HepG2 (cell line): ENCODE measurements at regions not wholly inside any gene's neighbourhood (a gene's known extent, or its start where the extent isn't known, plus 50 kb on each side); places are given as distances from the start of the nearest gene placed in this dataset.
A peak's percentile ranks its signal among the peaks of the same experiment; 100 is the strongest.

Experiments used
- ARHGAP35 ChIP-seq: sonication (generic); formaldehyde crosslinking; IDR thresholded peaks from 2 replicates; pipeline ENCODE4 v1.9.0; 2022; ENCODE audit warnings: mild to moderate bottlenecking, inconsistent platforms, moderate library complexity, missing genetic modification reagents, borderline replicate concordance
- EED ChIP-seq: sonication (generic); formaldehyde crosslinking; IDR thresholded peaks from 2 replicates; pipeline ENCODE4 v1.5.0; 2020; ENCODE audit warnings: mild to moderate bottlenecking, missing genetic modification reagents
- ELF1 ChIP-seq: sonication (generic); formaldehyde crosslinking; IDR thresholded peaks from 2 replicates; pipeline ENCODE4 v1.4.0; 2020; ENCODE audit warnings: missing genetic modification reagents
- ELF4 ChIP-seq: sonication (generic); formaldehyde crosslinking; IDR thresholded peaks from 2 replicates; pipeline ENCODE4 v1.5.0; 2020; ENCODE audit warnings: missing genetic modification reagents, mild to moderate bottlenecking, moderate library complexity, borderline replicate concordance
- KLF6 ChIP-seq: IDR thresholded peaks from 2 replicates; pipeline ENCODE4 v1.8.0; 2016; ENCODE audit warnings: missing biosample characterization, missing genetic modification reagents
- NCOA1 ChIP-seq: sonication (generic); formaldehyde crosslinking; IDR thresholded peaks from 2 replicates; pipeline ENCODE4 v1.9.0; 2021; ENCODE audit warnings: missing genetic modification reagents
- PAX8 ChIP-seq: sonication (generic); formaldehyde crosslinking; IDR thresholded peaks from 2 replicates; pipeline ENCODE4 v1.8.0; 2022; ENCODE audit warnings: mild to moderate bottlenecking, missing genetic modification reagents, borderline replicate concordance
- PRMT3 ChIP-seq: sonication (generic); formaldehyde crosslinking; IDR thresholded peaks from 2 replicates; pipeline ENCODE4 v1.8.1; 2022; ENCODE audit warnings: low read depth, mild to moderate bottlenecking, moderate library complexity, missing genetic modification reagents, borderline replicate concordance
- SMAD9 ChIP-seq: sonication (generic); formaldehyde crosslinking; IDR thresholded peaks from 2 replicates; pipeline ENCODE4 v1.5.1; 2020; ENCODE audit warnings: mild to moderate bottlenecking, missing genetic modification reagents
- ZNF121 ChIP-seq: sonication (generic); formaldehyde crosslinking; IDR thresholded peaks from 2 replicates; pipeline ENCODE4 v1.5.0; 2020; ENCODE audit warnings: mild to moderate bottlenecking, missing genetic modification reagents
- ZNF124 ChIP-seq: sonication (generic); formaldehyde crosslinking; IDR thresholded peaks from 2 replicates; pipeline ENCODE4 v1.4.0; 2020; ENCODE audit warnings: missing genetic modification reagents
- ZNF317 ChIP-seq: sonication (generic); formaldehyde crosslinking; IDR thresholded peaks from 2 replicates; pipeline ENCODE4 v1.5.0; 2020; ENCODE audit warnings: mild to moderate bottlenecking, missing genetic modification reagents
- ZNF558 ChIP-seq: sonication (generic); formaldehyde crosslinking; IDR thresholded peaks from 2 replicates; pipeline ENCODE4 v1.9.0; 2022; ENCODE audit warnings: mild to moderate bottlenecking, missing genetic modification reagents, borderline replicate concordance
- ZNF572 ChIP-seq: sonication (generic); formaldehyde crosslinking; IDR thresholded peaks from 2 replicates; pipeline ENCODE4 v1.5.1; 2020; ENCODE audit warnings: mild to moderate bottlenecking, missing genetic modification reagents
- ZNF724P ChIP-seq: sonication (generic); formaldehyde crosslinking; IDR thresholded peaks from 2 replicates; pipeline ENCODE4 v1.8.0; 2022; ENCODE audit warnings: missing genetic modification reagents, borderline replicate concordance
- TF ChIP-seq, protein P1 (sequence below): IDR thresholded peaks from 2 replicates; pipeline ENCODE4 v1.6.1; 2016; ENCODE audit warnings: low read depth, missing genetic modification reagents, missing compliant biosample characterization
- TF ChIP-seq, protein P2 (sequence below), 2 experiments: IDR thresholded peaks; 2 replicates each; pipeline ENCODE4 v1.6.1; 2011 to 2012; ENCODE audit warnings: low read length in 2 of 2, borderline replicate concordance in 1 of 2, low read depth in 1 of 2, mild to moderate bottlenecking in 1 of 2, moderate library complexity in 1 of 2
- TF ChIP-seq, protein P3 (sequence below): sonication (generic); formaldehyde crosslinking; IDR thresholded peaks from 2 replicates; pipeline ENCODE4 v1.9.0; 2021; ENCODE audit warnings: missing genetic modification reagents, borderline replicate concordance
- TF ChIP-seq, protein P4 (sequence below): sonication (generic); formaldehyde crosslinking; IDR thresholded peaks from 2 replicates; pipeline ENCODE4 v1.8.1; 2023; ENCODE audit warnings: missing genetic modification reagents, mild to moderate bottlenecking, borderline replicate concordance

DNA sequence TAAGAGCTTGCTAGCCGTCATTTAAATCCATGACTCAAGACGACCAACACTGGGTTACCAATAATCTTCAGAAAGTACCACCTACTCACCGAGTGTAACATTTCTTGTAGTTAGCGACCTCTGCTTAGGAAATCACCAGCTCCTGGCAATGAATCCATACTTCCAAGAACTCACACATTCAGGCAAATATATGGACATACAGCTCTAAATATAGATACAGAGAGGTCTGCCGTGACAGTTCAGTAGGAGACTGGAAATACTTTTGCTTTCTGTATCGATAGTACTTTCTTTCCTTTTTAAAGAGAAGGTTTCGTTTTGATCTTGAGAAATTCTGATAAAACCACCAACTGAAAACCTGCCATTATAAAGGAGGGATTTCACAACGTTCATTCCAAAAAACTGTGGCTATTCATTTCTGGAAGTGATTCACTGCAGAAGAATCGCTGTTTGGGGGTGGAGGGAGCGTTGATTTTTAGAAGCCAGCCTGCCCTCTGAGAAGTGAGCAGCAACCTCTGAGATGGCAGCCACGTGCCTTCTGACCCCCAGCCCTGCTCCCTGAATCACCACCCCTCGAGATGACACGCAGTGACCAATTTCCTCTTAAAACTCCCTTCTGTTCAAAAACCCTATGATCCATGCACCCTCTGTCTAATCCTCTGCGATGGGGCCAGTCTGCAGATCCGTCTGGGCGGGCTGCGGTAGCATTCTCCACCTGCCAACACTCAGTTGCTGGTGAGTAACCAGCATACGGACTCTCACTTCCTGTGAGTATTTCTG, 179.0 kb upstream of the KLF14 start (continued):
- TF ChIP-seq, protein P1, sequence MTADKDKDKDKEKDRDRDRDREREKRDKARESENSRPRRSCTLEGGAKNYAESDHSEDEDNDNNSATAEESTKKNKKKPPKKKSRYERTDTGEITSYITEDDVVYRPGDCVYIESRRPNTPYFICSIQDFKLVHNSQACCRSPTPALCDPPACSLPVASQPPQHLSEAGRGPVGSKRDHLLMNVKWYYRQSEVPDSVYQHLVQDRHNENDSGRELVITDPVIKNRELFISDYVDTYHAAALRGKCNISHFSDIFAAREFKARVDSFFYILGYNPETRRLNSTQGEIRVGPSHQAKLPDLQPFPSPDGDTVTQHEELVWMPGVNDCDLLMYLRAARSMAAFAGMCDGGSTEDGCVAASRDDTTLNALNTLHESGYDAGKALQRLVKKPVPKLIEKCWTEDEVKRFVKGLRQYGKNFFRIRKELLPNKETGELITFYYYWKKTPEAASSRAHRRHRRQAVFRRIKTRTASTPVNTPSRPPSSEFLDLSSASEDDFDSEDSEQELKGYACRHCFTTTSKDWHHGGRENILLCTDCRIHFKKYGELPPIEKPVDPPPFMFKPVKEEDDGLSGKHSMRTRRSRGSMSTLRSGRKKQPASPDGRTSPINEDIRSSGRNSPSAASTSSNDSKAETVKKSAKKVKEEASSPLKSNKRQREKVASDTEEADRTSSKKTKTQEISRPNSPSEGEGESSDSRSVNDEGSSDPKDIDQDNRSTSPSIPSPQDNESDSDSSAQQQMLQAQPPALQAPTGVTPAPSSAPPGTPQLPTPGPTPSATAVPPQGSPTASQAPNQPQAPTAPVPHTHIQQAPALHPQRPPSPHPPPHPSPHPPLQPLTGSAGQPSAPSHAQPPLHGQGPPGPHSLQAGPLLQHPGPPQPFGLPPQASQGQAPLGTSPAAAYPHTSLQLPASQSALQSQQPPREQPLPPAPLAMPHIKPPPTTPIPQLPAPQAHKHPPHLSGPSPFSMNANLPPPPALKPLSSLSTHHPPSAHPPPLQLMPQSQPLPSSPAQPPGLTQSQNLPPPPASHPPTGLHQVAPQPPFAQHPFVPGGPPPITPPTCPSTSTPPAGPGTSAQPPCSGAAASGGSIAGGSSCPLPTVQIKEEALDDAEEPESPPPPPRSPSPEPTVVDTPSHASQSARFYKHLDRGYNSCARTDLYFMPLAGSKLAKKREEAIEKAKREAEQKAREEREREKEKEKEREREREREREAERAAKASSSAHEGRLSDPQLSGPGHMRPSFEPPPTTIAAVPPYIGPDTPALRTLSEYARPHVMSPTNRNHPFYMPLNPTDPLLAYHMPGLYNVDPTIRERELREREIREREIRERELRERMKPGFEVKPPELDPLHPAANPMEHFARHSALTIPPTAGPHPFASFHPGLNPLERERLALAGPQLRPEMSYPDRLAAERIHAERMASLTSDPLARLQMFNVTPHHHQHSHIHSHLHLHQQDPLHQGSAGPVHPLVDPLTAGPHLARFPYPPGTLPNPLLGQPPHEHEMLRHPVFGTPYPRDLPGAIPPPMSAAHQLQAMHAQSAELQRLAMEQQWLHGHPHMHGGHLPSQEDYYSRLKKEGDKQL (CRISPR knock-in tag): 0 out of 2 replicates have a peak, but pooled peaks have one; percentile 8
- TF ChIP-seq, protein P2, sequence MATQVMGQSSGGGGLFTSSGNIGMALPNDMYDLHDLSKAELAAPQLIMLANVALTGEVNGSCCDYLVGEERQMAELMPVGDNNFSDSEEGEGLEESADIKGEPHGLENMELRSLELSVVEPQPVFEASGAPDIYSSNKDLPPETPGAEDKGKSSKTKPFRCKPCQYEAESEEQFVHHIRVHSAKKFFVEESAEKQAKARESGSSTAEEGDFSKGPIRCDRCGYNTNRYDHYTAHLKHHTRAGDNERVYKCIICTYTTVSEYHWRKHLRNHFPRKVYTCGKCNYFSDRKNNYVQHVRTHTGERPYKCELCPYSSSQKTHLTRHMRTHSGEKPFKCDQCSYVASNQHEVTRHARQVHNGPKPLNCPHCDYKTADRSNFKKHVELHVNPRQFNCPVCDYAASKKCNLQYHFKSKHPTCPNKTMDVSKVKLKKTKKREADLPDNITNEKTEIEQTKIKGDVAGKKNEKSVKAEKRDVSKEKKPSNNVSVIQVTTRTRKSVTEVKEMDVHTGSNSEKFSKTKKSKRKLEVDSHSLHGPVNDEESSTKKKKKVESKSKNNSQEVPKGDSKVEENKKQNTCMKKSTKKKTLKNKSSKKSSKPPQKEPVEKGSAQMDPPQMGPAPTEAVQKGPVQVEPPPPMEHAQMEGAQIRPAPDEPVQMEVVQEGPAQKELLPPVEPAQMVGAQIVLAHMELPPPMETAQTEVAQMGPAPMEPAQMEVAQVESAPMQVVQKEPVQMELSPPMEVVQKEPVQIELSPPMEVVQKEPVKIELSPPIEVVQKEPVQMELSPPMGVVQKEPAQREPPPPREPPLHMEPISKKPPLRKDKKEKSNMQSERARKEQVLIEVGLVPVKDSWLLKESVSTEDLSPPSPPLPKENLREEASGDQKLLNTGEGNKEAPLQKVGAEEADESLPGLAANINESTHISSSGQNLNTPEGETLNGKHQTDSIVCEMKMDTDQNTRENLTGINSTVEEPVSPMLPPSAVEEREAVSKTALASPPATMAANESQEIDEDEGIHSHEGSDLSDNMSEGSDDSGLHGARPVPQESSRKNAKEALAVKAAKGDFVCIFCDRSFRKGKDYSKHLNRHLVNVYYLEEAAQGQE (IDR thresholded peaks at IDR 0.05; ENCODE audit: borderline replicate concordance in 1 of 2, low read depth in 1 of 2, low read length in 2 of 2): no peak
- TF ChIP-seq, protein P3, sequence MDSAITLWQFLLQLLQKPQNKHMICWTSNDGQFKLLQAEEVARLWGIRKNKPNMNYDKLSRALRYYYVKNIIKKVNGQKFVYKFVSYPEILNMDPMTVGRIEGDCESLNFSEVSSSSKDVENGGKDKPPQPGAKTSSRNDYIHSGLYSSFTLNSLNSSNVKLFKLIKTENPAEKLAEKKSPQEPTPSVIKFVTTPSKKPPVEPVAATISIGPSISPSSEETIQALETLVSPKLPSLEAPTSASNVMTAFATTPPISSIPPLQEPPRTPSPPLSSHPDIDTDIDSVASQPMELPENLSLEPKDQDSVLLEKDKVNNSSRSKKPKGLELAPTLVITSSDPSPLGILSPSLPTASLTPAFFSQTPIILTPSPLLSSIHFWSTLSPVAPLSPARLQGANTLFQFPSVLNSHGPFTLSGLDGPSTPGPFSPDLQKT: no peak
- TF ChIP-seq ZNF121 (CRISPR knock-in tag) (0 out of 2 replicates have a peak, but pooled peaks have one; percentile 19), EED (CRISPR knock-in tag) (no peak), PAX8 (no peak), SMAD9 (CRISPR knock-in tag) (no peak), ZNF558 (CRISPR knock-in tag) (no peak), ZNF724P (CRISPR knock-in tag) (no peak), KLF6 (CRISPR knock-in tag) (no peak), ZNF317 (0 out of 2 replicates have a peak, but pooled peaks have one; percentile 31), ELF4 (peak; percentile 12; the same call in 1 of the 2 replicates), ELF1 (CRISPR knock-in tag) (no peak), ZNF124 (CRISPR knock-in tag) (no peak), PRMT3 (CRISPR knock-in tag) (no peak), ZNF572 (CRISPR knock-in tag) (no peak), NCOA1 (no peak), ARHGAP35 (CRISPR knock-in tag) (no peak)
- TF ChIP-seq, protein P4, sequence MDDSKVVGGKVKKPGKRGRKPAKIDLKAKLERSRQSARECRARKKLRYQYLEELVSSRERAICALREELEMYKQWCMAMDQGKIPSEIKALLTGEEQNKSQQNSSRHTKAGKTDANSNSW: no peak
